ENCODE measurements at regions not wholly inside any gene's neighbourhood (a gene's known extent, or its start where the extent isn't known, plus 50 kb on each side); places are given as distances from the start of the nearest gene placed in this dataset.
"Not testable (repeated sequence)": the region's sequence is repeated elsewhere in the genome, so short reads cannot be mapped to it uniquely, and the experiment has no call there.

DNA sequence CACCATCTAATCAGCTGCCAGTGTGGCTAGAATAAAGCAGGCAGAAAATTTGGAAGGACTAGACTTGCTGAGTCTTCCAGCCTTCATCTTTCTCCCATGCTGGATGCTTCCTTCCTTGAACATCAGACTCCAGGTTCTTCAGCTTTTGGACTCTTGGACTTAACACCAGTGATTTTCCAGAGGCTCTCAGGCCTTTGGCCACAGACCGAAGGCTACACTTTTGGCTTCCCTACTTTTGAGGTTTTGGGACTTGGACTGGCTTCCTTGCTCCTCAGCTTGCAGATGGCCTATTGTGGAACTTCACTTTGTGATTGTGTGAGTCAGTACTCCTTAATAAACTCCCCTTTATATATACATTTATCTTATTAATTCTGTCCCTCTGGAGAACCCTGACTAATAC is 129.8 kb upstream of the MB21D2 start:
- not testable (repeated sequence) for H4K8ac ChIP-seq (ENCODE audit: low read depth, low read length); H3K27ac ChIP-seq (ENCODE audit: low read depth, low read length); H3K9ac ChIP-seq (ENCODE audit: low read length); H3K79me1 ChIP-seq (ENCODE audit: low read length); H4K12ac ChIP-seq (ENCODE audit: low read depth, low read length); H3K79me2 ChIP-seq (ENCODE audit: control insufficient read depth, insufficient read depth, low read length, poor library complexity); H3K4me1 ChIP-seq (ENCODE audit: control insufficient read depth in 1 of 2, insufficient read depth in 2 of 2, low read length in 2 of 2); H3K4ac ChIP-seq (ENCODE audit: low read depth, low read length); H3K18ac ChIP-seq (ENCODE audit: low read length); H4K91ac ChIP-seq (ENCODE audit: low read depth, low read length); H3K4me2 ChIP-seq (ENCODE audit: low read length); H3K27me3 ChIP-seq (ENCODE audit: insufficient read depth, low read length); H3K9me3 ChIP-seq (ENCODE audit: insufficient read depth, low read depth, low read length); H2AK5ac ChIP-seq (ENCODE audit: low read length); H3K4me3 ChIP-seq (ENCODE audit: low read depth, low read length); H2AFZ ChIP-seq (ENCODE audit: insufficient read depth, low read length, poor library complexity); H3K23ac ChIP-seq (ENCODE audit: low read length); DNase-seq; H2BK12ac ChIP-seq (ENCODE audit: low read length); H2BK5ac ChIP-seq (ENCODE audit: low read depth, low read length, poor library complexity); H2BK120ac ChIP-seq (ENCODE audit: insufficient read depth, low read length, poor library complexity); H3K36me3 ChIP-seq (ENCODE audit: control insufficient read depth in 1 of 2, insufficient read depth in 2 of 2, low read length in 2 of 2); H3K14ac ChIP-seq (ENCODE audit: low read length)
- no CpG with 5 or more reads among the region's 1 CpG for WGBS (ENCODE audit: extremely low coverage, insufficient coverage, insufficient read length)

DNA sequence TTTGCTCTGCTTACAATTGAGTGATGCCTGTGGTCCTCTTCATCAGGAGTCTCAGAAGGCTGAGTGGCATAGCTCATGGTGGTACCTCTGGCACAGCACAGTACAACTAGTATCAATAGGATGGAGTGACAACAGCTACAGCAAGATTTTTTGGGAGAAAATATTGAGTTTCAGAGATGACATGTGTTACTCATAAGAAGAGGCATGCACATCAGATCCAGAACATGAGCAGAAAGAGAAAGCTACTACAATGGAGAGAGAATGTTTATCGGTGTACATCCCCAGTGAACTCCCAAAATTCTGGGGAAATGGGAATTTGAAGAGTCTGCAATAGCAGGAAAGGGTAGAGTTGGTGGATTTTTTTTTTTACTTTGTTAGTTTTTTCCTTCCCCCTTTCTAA is 130.5 kb upstream of the MB21D2 start:
- H3K79me2 ChIP-seq (ENCODE audit: control insufficient read depth, insufficient read depth, low read length, poor library complexity), result no peaks in the 10 kb centered on the region
- H2BK5ac ChIP-seq (ENCODE audit: low read depth, low read length, poor library complexity), result no peak overlapping the region
- H3K23ac ChIP-seq (ENCODE audit: low read length), result no peak overlapping the region
- H3K9ac ChIP-seq (ENCODE audit: low read length), result no peak overlapping the region
- no peaks in the 10 kb centered on the region for H3K36me3 ChIP-seq (ENCODE audit: control insufficient read depth in 1 of 2, insufficient read depth in 2 of 2, low read length in 2 of 2)
- no peak overlapping the region for H2AK5ac ChIP-seq (ENCODE audit: low read length)
- no peak overlapping the region for H2BK120ac ChIP-seq (ENCODE audit: insufficient read depth, low read length, poor library complexity)
- no peak overlapping the region for H4K8ac ChIP-seq (ENCODE audit: low read depth, low read length)
- no peaks in the 10 kb centered on the region for H3K4me1 ChIP-seq (ENCODE audit: control insufficient read depth in 1 of 2, insufficient read depth in 2 of 2, low read length in 2 of 2)
- no peak overlapping the region for H2AFZ ChIP-seq (ENCODE audit: insufficient read depth, low read length, poor library complexity)
- H3K9me3 ChIP-seq (ENCODE audit: insufficient read depth, low read depth, low read length), result no peaks in the 10 kb centered on the region
- no peaks in the 10 kb centered on the region for H3K27me3 ChIP-seq (ENCODE audit: insufficient read depth, low read length)
- no peak overlapping the region for H3K4me2 ChIP-seq (ENCODE audit: low read length)
- no peak for DNase-seq
- no CpG with 5 or more reads among the region's 1 CpG for WGBS (ENCODE audit: extremely low coverage, insufficient coverage, insufficient read length)
- no peak overlapping the region for H3K14ac ChIP-seq (ENCODE audit: low read length)
- no peak overlapping the region for H3K4me3 ChIP-seq (ENCODE audit: low read depth, low read length)
- H3K4ac ChIP-seq (ENCODE audit: low read depth, low read length), result no peak overlapping the region
- no peak overlapping the region for H2BK12ac ChIP-seq (ENCODE audit: low read length)
- H3K27ac ChIP-seq (ENCODE audit: low read depth, low read length), result no peak overlapping the region
- no peaks in the 10 kb centered on the region for H3K79me1 ChIP-seq (ENCODE audit: low read length)
- H3K18ac ChIP-seq (ENCODE audit: low read length), result no peak overlapping the region
- H4K12ac ChIP-seq (ENCODE audit: low read depth, low read length), result no peak overlapping the region
- H4K91ac ChIP-seq (ENCODE audit: low read depth, low read length), result no peak overlapping the region

DNA sequence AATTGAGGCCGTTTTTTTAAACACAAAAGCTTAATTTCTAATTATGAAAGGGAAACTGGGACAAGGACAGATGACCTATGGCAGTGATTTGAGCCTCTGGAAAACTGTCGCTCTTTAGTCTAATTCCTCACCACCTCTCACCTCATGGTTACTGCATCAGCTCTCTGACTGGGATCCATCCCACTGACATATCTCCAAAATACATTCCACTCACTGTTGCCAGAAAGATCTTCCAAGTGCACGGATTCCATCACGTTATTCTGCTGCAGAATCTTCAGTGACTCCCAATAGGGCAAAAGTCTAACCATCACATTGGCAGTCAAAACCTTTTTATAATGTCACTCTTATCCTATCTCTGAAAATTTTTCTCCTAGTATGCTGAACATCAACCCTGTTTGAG is 132.3 kb upstream of the MB21D2 start:
- H3K4me1 ChIP-seq (ENCODE audit: control insufficient read depth in 1 of 2, insufficient read depth in 2 of 2, low read length in 2 of 2), result no peaks in the 10 kb centered on the region
- H4K91ac ChIP-seq (ENCODE audit: low read depth, low read length), result no peak overlapping the region
- H2AK5ac ChIP-seq (ENCODE audit: low read length), result no peak overlapping the region
- H2BK12ac ChIP-seq (ENCODE audit: low read length), result no peak overlapping the region
- no peak overlapping the region for H3K23ac ChIP-seq (ENCODE audit: low read length)
- H3K4me3 ChIP-seq (ENCODE audit: low read depth, low read length), result no peak overlapping the region
- no peak overlapping the region for H3K18ac ChIP-seq (ENCODE audit: low read length)
- H4K8ac ChIP-seq (ENCODE audit: low read depth, low read length), result no peak overlapping the region
- no peak overlapping the region for H3K14ac ChIP-seq (ENCODE audit: low read length)
- H3K4me2 ChIP-seq (ENCODE audit: low read length), result no peak overlapping the region
- no peaks in the 10 kb centered on the region for H3K79me2 ChIP-seq (ENCODE audit: control insufficient read depth, insufficient read depth, low read length, poor library complexity)
- no peak overlapping the region for H3K4ac ChIP-seq (ENCODE audit: low read depth, low read length)
- no peak overlapping the region for H4K12ac ChIP-seq (ENCODE audit: low read depth, low read length)
- no peak overlapping the region for H2AFZ ChIP-seq (ENCODE audit: insufficient read depth, low read length, poor library complexity)
- DNase-seq, result no peak
- no peaks in the 10 kb centered on the region for H3K27me3 ChIP-seq (ENCODE audit: insufficient read depth, low read length)
- H3K9me3 ChIP-seq (ENCODE audit: insufficient read depth, low read depth, low read length), result no peaks in the 10 kb centered on the region
- no peak overlapping the region for H3K27ac ChIP-seq (ENCODE audit: low read depth, low read length)
- H2BK5ac ChIP-seq (ENCODE audit: low read depth, low read length, poor library complexity), result no peak overlapping the region
- H3K36me3 ChIP-seq (ENCODE audit: control insufficient read depth in 1 of 2, insufficient read depth in 2 of 2, low read length in 2 of 2), result no peaks in the 10 kb centered on the region
- no peaks in the 10 kb centered on the region for H3K79me1 ChIP-seq (ENCODE audit: low read length)
- H2BK120ac ChIP-seq (ENCODE audit: insufficient read depth, low read length, poor library complexity), result no peak overlapping the region
- H3K9ac ChIP-seq (ENCODE audit: low read length), result no peak overlapping the region
- no CpG with 5 or more reads among the region's 4 CpGs for WGBS (ENCODE audit: extremely low coverage, insufficient coverage, insufficient read length)

DNA sequence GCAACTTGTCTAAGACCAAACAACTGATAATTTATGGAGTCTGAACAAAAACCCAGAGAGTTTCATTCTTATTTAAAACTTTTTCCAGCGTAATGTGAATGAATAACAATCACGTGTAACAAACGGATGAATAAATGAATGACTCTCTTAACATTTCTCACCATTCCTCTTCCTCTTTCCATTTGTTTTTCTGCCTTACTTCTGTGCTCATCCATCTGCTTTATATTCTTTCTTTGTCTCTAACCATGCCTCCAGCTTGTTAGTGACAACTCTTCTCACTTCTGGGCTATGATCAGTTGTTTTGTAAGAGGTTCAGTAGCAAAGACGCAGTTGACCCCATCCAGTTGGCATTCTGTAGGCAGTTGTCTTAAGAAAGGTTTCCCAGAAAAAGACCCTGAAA is 133.7 kb upstream of the MB21D2 start:
- H3K27me3 ChIP-seq (ENCODE audit: insufficient read depth, low read length), result no peaks in the 10 kb centered on the region
- no peaks in the 10 kb centered on the region for H3K79me2 ChIP-seq (ENCODE audit: control insufficient read depth, insufficient read depth, low read length, poor library complexity)
- H3K4me3 ChIP-seq (ENCODE audit: low read depth, low read length), result no peak overlapping the region

More for the DNA sequence above, 133.7 kb upstream of the MB21D2 start:
- Histone ChIP-seq H2BK5ac (ENCODE audit: low read depth, low read length, poor library complexity) (no peak overlapping the region), H2BK12ac (ENCODE audit: low read length) (no peak overlapping the region), H4K91ac (ENCODE audit: low read depth, low read length) (no peak overlapping the region), H4K8ac (ENCODE audit: low read depth, low read length) (no peak overlapping the region), H3K14ac (ENCODE audit: low read length) (no peak overlapping the region), H3K9me3 (ENCODE audit: insufficient read depth, low read depth, low read length) (no peaks in the 10 kb centered on the region), H3K23ac (ENCODE audit: low read length) (no peak overlapping the region), H3K36me3 (ENCODE audit: control insufficient read depth in 1 of 2, insufficient read depth in 2 of 2, low read length in 2 of 2) (no peaks in the 10 kb centered on the region), H3K4me2 (ENCODE audit: low read length) (no peak overlapping the region), H3K18ac (ENCODE audit: low read length) (no peak overlapping the region), H3K4me1 (ENCODE audit: control insufficient read depth in 1 of 2, insufficient read depth in 2 of 2, low read length in 2 of 2) (no peaks in the 10 kb centered on the region), H2AK5ac (ENCODE audit: low read length) (no peak overlapping the region), H3K79me1 (ENCODE audit: low read length) (no peaks in the 10 kb centered on the region), H2AFZ (ENCODE audit: insufficient read depth, low read length, poor library complexity) (no peak overlapping the region), H2BK120ac (ENCODE audit: insufficient read depth, low read length, poor library complexity) (no peak overlapping the region), H3K27ac (ENCODE audit: low read depth, low read length) (no peak overlapping the region), H3K4ac (ENCODE audit: low read depth, low read length) (no peak overlapping the region), H4K12ac (ENCODE audit: low read depth, low read length) (no peak overlapping the region), H3K9ac (ENCODE audit: low read length) (no peak overlapping the region)
- no peak for DNase-seq
- WGBS (ENCODE audit: extremely low coverage, insufficient coverage, insufficient read length), result no CpG with 5 or more reads among the region's 4 CpGs

Data from trophoblast cell (in vitro differentiated cells and primary cell).